B cell (primary cell): ENCODE measurements at regions not wholly inside any gene's neighbourhood (a gene's known extent, or its start where the extent isn't known, plus 50 kb on each side); places are given as distances from the start of the nearest gene placed in this dataset.

Experiments used
- ATAC-seq: fragments of 200-7000 bp; cut with Tn5 transposase; one replicate; pipeline ENCODE4 v1.10.0; 2021; ENCODE audit warnings: low read depth, mild to moderate bottlenecking, moderate number of reproducible peaks, moderate library complexity
- CTCF ChIA-PET: fragments of 350-600 bp; sonication (Branson Sonifier 250); formaldehyde crosslinking; loops from one replicate; lab custom pipeline; 2021; ENCODE audit warnings: antibody characterized with exemption, inconsistent platforms; lab: Charles Lee
- POLR2A ChIA-PET: fragments of 350-600 bp; sonication (Branson Sonifier 250); formaldehyde crosslinking; loops from one replicate; lab custom pipeline; 2021; ENCODE audit warnings: antibody characterized with exemption; lab: Charles Lee
- DNase-seq: peaks from one replicate; pipeline ENCODE4 v3.0.0; 2013
- H2AFZ ChIP-seq: 2 replicates; pipeline ENCODE4 v1.6.1; 2012; ENCODE audit warnings: mild to moderate bottlenecking, low read depth, low read length; ENCODE audit not compliant: insufficient read depth, poor library complexity, severe bottlenecking
- H3K27ac ChIP-seq, 2 donors: 1 replicate in 1 of 2; 2 replicates in 1 of 2; pipeline ENCODE4 v1.5.1; 2012 to 2013; ENCODE audit warnings: low read length in 2 of 2, mild to moderate bottlenecking in 2 of 2, moderate library complexity in 1 of 2
- H3K27me3 ChIP-seq, 4 experiments: fragments of 200-600 bp in 1 of 4; sonication (generic) in 1 of 4; replicated peaks in 1 of 4; 1 replicate in 2 of 4; 2 replicates in 2 of 4; pipeline versions ENCODE4 v1.6.1 to v1.7.0; 2013 to 2016; ENCODE audit warnings: low read length in 3 of 4, mild to moderate bottlenecking in 2 of 4, mixed read lengths in 1 of 4, moderate library complexity in 1 of 4; ENCODE audit not compliant: insufficient read depth in 4 of 4, control insufficient read depth in 3 of 4; ENCODE audit errors: control extremely low read depth in 1 of 4
- H3K36me3 ChIP-seq, 2 experiments: replicated peaks in 1 of 2; 1 replicate in 1 of 2; 2 replicates in 1 of 2; pipeline versions ENCODE4 v1.6.1 to v1.7.1; 2013; ENCODE audit warnings: low read length in 1 of 2; ENCODE audit not compliant: insufficient read depth in 2 of 2, control insufficient read depth in 1 of 2; ENCODE audit errors: control extremely low read depth in 1 of 2, extremely low read depth in 1 of 2
- H3K4me1 ChIP-seq, 2 donors: fragments of 200-600 bp in 1 of 2; sonication (generic) in 1 of 2; 1 replicate in 1 of 2; 2 replicates in 1 of 2; pipeline versions ENCODE4 v1.5.1 to v1.6.1; 2013 to 2017; ENCODE audit warnings: low read length in 2 of 2; ENCODE audit not compliant: control insufficient read depth in 2 of 2, insufficient read depth in 2 of 2
- H3K4me2 ChIP-seq: replicated peaks from 2 replicates; pipeline ENCODE3; 2012; ENCODE audit warnings: mild to moderate bottlenecking, low read depth, low read length; ENCODE audit not compliant: poor library complexity, severe bottlenecking
- H3K4me3 ChIP-seq, 5 experiments: fragments of 200-600 bp in 1 of 5; sonication (generic) in 1 of 5; 1 replicate in 3 of 5; 2 replicates in 2 of 5; pipeline versions ENCODE4 v1.5.1 to v1.7.0; 2011 to 2016; ENCODE audit warnings: low read length in 4 of 5, mild to moderate bottlenecking in 4 of 5, low read depth in 2 of 5, control low read depth in 1 of 5, moderate library complexity in 1 of 5; ENCODE audit not compliant: insufficient read depth in 1 of 5; ENCODE audit errors: control extremely low read depth in 1 of 5, extremely low read depth in 1 of 5
- H3K79me2 ChIP-seq: fragments of 200-600 bp; sonication (generic); one replicate; pipeline ENCODE4 v1.6.0; 2016; ENCODE audit warnings: low read length; ENCODE audit not compliant: control insufficient read depth, insufficient read depth
- H3K9ac ChIP-seq: fragments of 200-600 bp; sonication (generic); 2 replicates; pipeline ENCODE4 v1.6.1; 2017; ENCODE audit warnings: mild to moderate bottlenecking, low read length, moderate library complexity
- H3K9me3 ChIP-seq, 3 donors: one replicate each; pipeline versions ENCODE4 v1.6.1 to v1.7.1; 2013; ENCODE audit warnings: low read length in 2 of 3; ENCODE audit not compliant: control insufficient read depth in 2 of 3, insufficient read depth in 1 of 3; ENCODE audit errors: control extremely low read depth in 1 of 3
- H4K20me1 ChIP-seq: 2 replicates; pipeline ENCODE4 v1.6.0; 2012; ENCODE audit warnings: mild to moderate bottlenecking, low read length; ENCODE audit not compliant: insufficient read depth, control insufficient read depth, poor library complexity, severe bottlenecking
- H3K27ac Mint-ChIP-seq: one replicate; pipeline ENCODE4 v1.8.0; 2021; ENCODE audit warnings: mixed read lengths
- H3K27me3 Mint-ChIP-seq: one replicate; pipeline ENCODE4 v1.8.0; 2021; ENCODE audit warnings: mixed read lengths
- H3K4me1 Mint-ChIP-seq: one replicate; pipeline ENCODE4 v1.8.0; 2021; ENCODE audit warnings: mixed read lengths
- H3K4me3 Mint-ChIP-seq: one replicate; pipeline ENCODE4 v1.8.0; 2021; ENCODE audit warnings: mixed read lengths
- H3K9me3 Mint-ChIP-seq: one replicate; pipeline ENCODE4 v1.8.0; 2022; ENCODE audit warnings: mixed read lengths; ENCODE audit not compliant: insufficient read depth
- CTCF ChIP-seq: fragments of 200-600 bp; IDR thresholded peaks from one replicate; pipeline ENCODE4 v1.8.0; 2022; ENCODE audit warnings: antibody characterized with exemption, mild to moderate bottlenecking
- EZH2 ChIP-seq: IDR thresholded peaks from 2 replicates; pipeline ENCODE4 v1.6.1; 2012; ENCODE audit warnings: borderline replicate concordance, low read depth, mild to moderate bottlenecking, moderate library complexity, low read length; ENCODE audit not compliant: insufficient read depth, poor library complexity, severe bottlenecking
- WGBS: methylation state at CpG from one replicate; pipeline ENCODE4 v1.1.5; 2013; ENCODE audit warnings: missing lambda C conversion rate; ENCODE audit not compliant: insufficient coverage; 5-methylcytosine and 5-hydroxymethylcytosine counted together
- intact Hi-C: fragments of 100-400 bp; cut with micrococcal nuclease; formaldehyde crosslinking; loops from one replicate; pipeline ENCODE4 v1.10.0; 2022

- POLR2A ChIA-PET: no interaction called here
These were observed 81.0 kb upstream of the AKT3 start for GRCh38 chr1:243930822-243931671.

More at GRCh38 chr1:243930822-243931671, 81.0 kb upstream of the AKT3 start:
- Histone ChIP-seq H3K79me2 (no peaks in the 10 kb centered on the region), H3K9me3 (peaks cover 3 to 5% (median 3%) of the 10 kb centered on the region in 3 donors), H3K27me3 (peaks cover 0 to 6% (median 3%) of the 10 kb centered on the region in 4 experiments), H3K9ac (no peak overlapping the region), H2AFZ (no peak overlapping the region), H3K4me2 (no peak overlapping the region), H4K20me1 (no peaks in the 10 kb centered on the region), H3K4me1 (no peaks in the 10 kb centered on the region), H3K36me3 (no peaks in the 10 kb centered on the region), H3K4me3 (no peak overlapping the region), H3K27ac (no peak overlapping the region)
- no peak for TF ChIP-seq CTCF
- TF ChIP-seq EZH2: no peak
- Mint-ChIP-seq H3K9me3 (peaks cover 5% of the 10 kb centered on the region), H3K27me3 (peaks cover 25% of the 10 kb centered on the region), H3K27ac (no peak overlapping the region), H3K4me3 (no peak overlapping the region), H3K4me1 (no peaks in the 10 kb centered on the region)
- WGBS: 66% methylated on average over 21 of the region's 24 CpGs
- intact Hi-C loops: no loop called here
- DNase-seq (no peak), ATAC-seq (no peak)
- CTCF ChIA-PET: no interaction called here
